Activated CD4-positive, alpha-beta T cell treated with anti-CD3 and anti-CD28 coated beads for 36 hours (primary cell): ENCODE measurements at regions not wholly inside any gene's neighbourhood (a gene's known extent, or its start where the extent isn't known, plus 50 kb on each side); places are given as distances from the start of the nearest gene placed in this dataset.
"Not testable (repeated sequence)": the region's sequence is repeated elsewhere in the genome, so short reads cannot be mapped to it uniquely, and the experiment has no call there.

ENCODE experiments used
- ATAC-seq: fragments of 200-7000 bp; cut with Tn5 transposase; one replicate; pipeline ENCODE4 v1.10.0; 2021; ENCODE audit warnings: mild to moderate bottlenecking, moderate library complexity
- CTCF ChIA-PET: fragments of 350-600 bp; sonication (Branson Sonifier 250); formaldehyde crosslinking; loops from one replicate; lab custom pipeline; 2021; ENCODE audit warnings: antibody characterized with exemption; lab: Charles Lee
- POLR2A ChIA-PET: fragments of 350-600 bp; sonication (Branson Sonifier 250); formaldehyde crosslinking; loops from one replicate; lab custom pipeline; 2021; ENCODE audit warnings: antibody characterized with exemption, inconsistent platforms; lab: Charles Lee
- DNase-seq: peaks from one replicate; pipeline ENCODE4 v3.0.0-alpha.2; 2020
- H3K27ac Mint-ChIP-seq: one replicate; pipeline ENCODE4 v1.8.0; 2021; ENCODE audit warnings: mixed read lengths
- H3K27me3 Mint-ChIP-seq: one replicate; pipeline ENCODE4 v1.8.0; 2021; ENCODE audit warnings: mixed read lengths
- H3K36me3 Mint-ChIP-seq: one replicate; pipeline ENCODE4 v1.8.0; 2021; ENCODE audit warnings: low read depth, mixed read lengths
- H3K4me1 Mint-ChIP-seq: one replicate; pipeline ENCODE4 v1.8.0; 2021; ENCODE audit warnings: mixed read lengths
- H3K4me3 Mint-ChIP-seq: one replicate; pipeline ENCODE4 v1.8.0; 2021; ENCODE audit warnings: mild to moderate bottlenecking, moderate library complexity, mixed read lengths
- H3K9me3 Mint-ChIP-seq: one replicate; pipeline ENCODE4 v1.8.0; 2021; ENCODE audit warnings: low read depth, mixed read lengths
- intact Hi-C, 2 experiments: fragments of 100-400 bp; cut with DNase I in 1 of 2; cut with micrococcal nuclease in 1 of 2; formaldehyde crosslinking; loops; one replicate each; pipeline versions ENCODE4 v1.14.2 to v1.15.1; 2022 to 2024; cut with DNase I, micrococcal nuclease

- intact Hi-C loops, result no loop called here
- DNase-seq, result no peak
- ATAC-seq, result no peak
- H3K27me3 Mint-ChIP-seq, result no peaks in the 10 kb centered on the region
- H3K27ac Mint-ChIP-seq, result no peak overlapping the region
- ChIA-PET POLR2A (no interaction called here), CTCF (interaction anchor here (0.6 kb wide), 1 partner anchor 9 kb away, joined by 3 read pairs; no protein-coding TSS in a partner anchor)
- no peak overlapping the region for H3K4me3 Mint-ChIP-seq
- H3K9me3 Mint-ChIP-seq, result no peaks in the 10 kb centered on the region
- no peaks in the 10 kb centered on the region for H3K4me1 Mint-ChIP-seq
- H3K36me3 Mint-ChIP-seq, result no peaks in the 10 kb centered on the region
Measured at GRCh38 chr7:85384392-85384791, 197.5 kb upstream of the SEMA3D start.

DNA sequence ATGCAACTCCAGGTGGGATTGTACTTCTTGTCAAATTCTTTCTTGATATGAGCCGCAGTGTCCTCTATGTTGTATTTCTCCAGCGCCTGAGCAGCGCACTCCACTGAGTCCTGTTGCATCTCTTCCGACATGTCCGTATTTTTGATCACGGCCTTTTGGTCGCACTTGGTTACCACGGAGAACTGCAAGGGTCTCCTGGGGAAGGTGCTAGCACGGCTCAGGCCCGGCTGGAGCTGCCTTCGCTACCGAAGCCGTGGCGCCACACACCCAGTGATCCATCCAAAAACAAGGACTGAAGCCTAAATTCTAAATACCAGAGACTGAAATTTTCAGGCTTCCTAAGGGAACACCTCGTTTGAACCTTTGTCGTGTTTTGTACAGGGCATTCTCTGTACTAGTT lies 194.4 kb upstream of the SEMA3D start:
- DNase-seq (no peak), ATAC-seq (no peak)
- intact Hi-C loops, result no loop called here
- ChIA-PET CTCF (no interaction called here), POLR2A (no interaction called here)
- no peaks in the 10 kb centered on the region for H3K9me3 Mint-ChIP-seq
- H3K36me3 Mint-ChIP-seq, result no peaks in the 10 kb centered on the region
- H3K27me3 Mint-ChIP-seq, result no peaks in the 10 kb centered on the region
- no peak overlapping the region for H3K4me3 Mint-ChIP-seq
- H3K4me1 Mint-ChIP-seq, result no peaks in the 10 kb centered on the region
- H3K27ac Mint-ChIP-seq, result no peak overlapping the region

DNA sequence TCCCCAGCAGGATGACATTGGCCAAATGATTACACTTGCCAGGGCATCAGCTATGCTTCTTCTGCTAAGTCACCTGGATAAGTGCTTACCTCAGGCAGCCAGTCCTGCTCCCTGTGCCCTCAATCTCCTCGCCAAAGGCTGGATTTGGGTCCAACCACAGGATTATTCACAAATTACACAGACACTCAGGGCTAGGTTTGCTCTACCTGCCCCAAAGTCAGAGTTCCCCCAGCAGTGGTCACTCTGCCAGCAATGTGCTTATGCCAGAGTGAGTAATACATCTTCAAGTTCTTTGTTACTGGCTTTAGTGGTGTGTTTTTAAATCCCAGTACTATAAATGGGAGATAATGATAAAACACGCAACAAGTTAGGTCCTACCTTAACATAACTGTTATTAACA lies 189.7 kb upstream of the SEMA3D start:
- no peaks in the 10 kb centered on the region for H3K9me3 Mint-ChIP-seq
- H3K4me3 Mint-ChIP-seq, result no peak overlapping the region
- ATAC-seq (no peak), DNase-seq (no peak)
- H3K27me3 Mint-ChIP-seq, result no peaks in the 10 kb centered on the region
- H3K4me1 Mint-ChIP-seq, result no peaks in the 10 kb centered on the region
- CTCF ChIA-PET, result interaction anchor here (0.5 kb wide), 1 partner anchor 22 kb away, joined by 3 read pairs; no protein-coding TSS in a partner anchor
- POLR2A ChIA-PET, result no interaction called here
- H3K36me3 Mint-ChIP-seq, result no peaks in the 10 kb centered on the region
- intact Hi-C loops, result no loop called here
- H3K27ac Mint-ChIP-seq, result no peak overlapping the region

GRCh38 chr7:85356916-85357315 lies 170.1 kb upstream of the SEMA3D start:
- CTCF ChIA-PET, result no interaction called here
- POLR2A ChIA-PET, result no interaction called here

DNA sequence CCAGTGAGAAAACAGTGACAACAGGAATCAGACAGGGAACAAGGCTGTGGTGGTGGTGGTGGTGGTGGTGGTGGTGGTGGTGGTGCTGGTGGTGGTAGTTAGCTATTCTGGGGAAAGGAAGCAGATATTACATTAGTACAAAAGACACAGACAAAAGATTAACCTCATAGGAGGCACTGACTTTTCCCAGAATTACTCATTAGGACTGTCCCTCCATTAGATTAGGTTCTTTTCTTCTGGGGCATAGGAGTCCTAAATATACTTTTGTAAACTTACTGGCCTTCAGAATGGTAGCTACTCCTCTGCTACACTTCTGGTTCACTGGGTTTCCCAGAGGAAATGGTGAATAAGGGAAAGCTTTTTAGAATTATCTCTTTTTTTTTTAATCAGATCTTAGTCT lies 156.6 kb upstream of the SEMA3D start:
- CTCF ChIA-PET, result no interaction called here

More at GRCh38 chr7:85356916-85357315, 170.1 kb upstream of the SEMA3D start:
- Mint-ChIP-seq H3K36me3 (no peaks in the 10 kb centered on the region), H3K27ac (no peak overlapping the region), H3K4me3 (no peak overlapping the region), H3K4me1 (no peaks in the 10 kb centered on the region), H3K9me3 (no peaks in the 10 kb centered on the region), H3K27me3 (no peaks in the 10 kb centered on the region)
- no peak for DNase-seq
- ATAC-seq, result no peak
- intact Hi-C loops, result no loop called here

DNA sequence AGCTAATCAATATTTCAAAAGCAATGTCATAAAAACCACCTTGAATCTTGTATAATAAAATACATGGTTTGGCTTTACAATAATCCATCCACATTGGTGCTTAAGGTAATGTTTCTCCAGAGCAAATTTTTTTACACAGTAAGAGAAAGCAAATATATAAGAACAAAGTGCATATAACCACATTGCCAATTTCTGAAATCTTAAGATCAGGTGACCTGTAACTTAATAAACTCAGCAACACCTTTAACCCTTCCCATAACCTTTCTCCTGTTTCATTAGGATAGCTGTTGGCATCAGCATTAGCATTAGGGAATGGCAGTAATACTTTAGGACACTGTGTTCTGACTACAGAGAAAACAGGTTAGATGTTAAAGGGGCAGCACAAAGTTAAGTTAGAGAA lies 155.9 kb upstream of the SEMA3D start:
- DNase-seq, result no peak
- no peaks in the 10 kb centered on the region for H3K4me1 Mint-ChIP-seq
- intact Hi-C loops, result no loop called here
- no peak overlapping the region for H3K27ac Mint-ChIP-seq
- H3K9me3 Mint-ChIP-seq, result peaks cover 3% of the 10 kb centered on the region
- no peaks in the 10 kb centered on the region for H3K36me3 Mint-ChIP-seq
- ATAC-seq, result no peak
- no peak overlapping the region for H3K4me3 Mint-ChIP-seq
- POLR2A ChIA-PET, result no interaction called here
- CTCF ChIA-PET, result no interaction called here
- H3K27me3 Mint-ChIP-seq, result no peaks in the 10 kb centered on the region

More for the DNA sequence above, 156.6 kb upstream of the SEMA3D start:
- intact Hi-C loops, result no loop called here
- H3K36me3 Mint-ChIP-seq, result no peaks in the 10 kb centered on the region
- H3K9me3 Mint-ChIP-seq, result peaks cover 3% of the 10 kb centered on the region
- H3K4me1 Mint-ChIP-seq, result no peaks in the 10 kb centered on the region
- POLR2A ChIA-PET, result no interaction called here
- no peak overlapping the region for H3K4me3 Mint-ChIP-seq
- H3K27me3 Mint-ChIP-seq, result no peaks in the 10 kb centered on the region
- ATAC-seq (no peak), DNase-seq (no peak)
- no peak overlapping the region for H3K27ac Mint-ChIP-seq

DNA sequence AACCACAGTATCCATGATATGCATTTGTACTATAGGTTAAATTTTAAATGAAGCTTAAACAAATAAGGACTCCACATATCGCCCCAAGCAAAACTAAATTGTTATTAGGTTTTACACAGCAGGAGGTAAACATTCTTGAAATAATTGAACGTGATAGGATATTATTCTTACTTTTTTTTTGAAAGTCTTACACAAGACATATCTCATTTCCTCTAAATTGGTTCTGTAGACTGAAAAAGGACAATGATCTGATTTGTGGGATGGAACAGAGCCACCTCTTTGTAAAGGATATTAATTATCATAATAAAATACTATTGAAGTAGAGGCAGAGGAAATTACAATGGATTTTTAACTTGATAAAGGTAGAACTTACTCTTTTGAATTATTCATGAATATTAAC lies 155.1 kb upstream of the SEMA3D start:
- H3K27ac Mint-ChIP-seq, result no peak overlapping the region
- DNase-seq (no peak), ATAC-seq (no peak)
- intact Hi-C loops, result no loop called here
- H3K9me3 Mint-ChIP-seq, result peaks cover 3% of the 10 kb centered on the region
- H3K4me1 Mint-ChIP-seq, result no peaks in the 10 kb centered on the region
- POLR2A ChIA-PET, result no interaction called here
- H3K27me3 Mint-ChIP-seq, result no peaks in the 10 kb centered on the region
- no peak overlapping the region for H3K4me3 Mint-ChIP-seq
- CTCF ChIA-PET, result no interaction called here
- no peaks in the 10 kb centered on the region for H3K36me3 Mint-ChIP-seq

DNA sequence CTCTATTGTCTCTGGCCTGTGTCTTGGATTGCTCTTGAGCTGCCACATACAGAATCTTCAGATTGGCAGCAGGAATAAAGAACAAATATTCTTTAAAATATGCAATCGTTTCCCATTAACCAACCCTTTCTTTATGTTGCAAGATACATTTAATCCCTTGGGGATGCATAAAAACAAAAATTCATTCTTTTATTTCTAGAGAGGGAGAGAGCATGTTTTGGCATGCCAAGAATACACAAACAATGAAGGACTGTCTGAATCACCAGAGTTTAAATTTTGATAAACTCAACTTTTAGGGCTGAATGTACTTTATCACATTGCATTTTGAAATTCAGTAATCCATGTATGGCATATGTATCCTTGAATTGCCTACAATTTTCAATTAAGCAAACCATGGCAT lies 154.3 kb upstream of the SEMA3D start:
- Mint-ChIP-seq H3K4me1 (no peaks in the 10 kb centered on the region), H3K36me3 (no peaks in the 10 kb centered on the region), H3K4me3 (no peak overlapping the region), H3K27ac (no peak overlapping the region), H3K27me3 (no peaks in the 10 kb centered on the region), H3K9me3 (peaks cover 3% of the 10 kb centered on the region)
- intact Hi-C loops, result no loop called here
- DNase-seq, result no peak
- ATAC-seq, result no peak
- POLR2A ChIA-PET, result no interaction called here
- CTCF ChIA-PET, result no interaction called here

DNA sequence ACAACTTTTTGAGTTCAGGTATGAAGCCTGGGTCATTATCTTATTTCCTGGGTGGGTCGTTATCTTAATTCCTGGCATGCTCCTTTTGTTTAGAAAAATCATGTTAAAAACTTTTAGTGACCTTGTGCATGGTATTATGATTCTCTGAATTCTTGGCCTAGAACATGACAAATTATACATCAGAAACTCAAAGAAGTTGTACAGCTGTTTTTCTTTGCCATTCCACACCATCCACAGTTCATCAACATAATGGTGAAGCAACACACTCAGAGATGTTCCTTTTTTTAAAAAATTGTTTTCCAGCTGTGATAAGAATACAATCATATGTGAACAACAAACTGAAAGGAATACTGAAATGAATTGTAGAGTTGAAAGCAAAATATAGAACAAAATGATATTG lies 149.2 kb upstream of the SEMA3D start:
- intact Hi-C loops, result no loop called here
- Mint-ChIP-seq H3K4me3 (no peak overlapping the region), H3K27ac (no peak overlapping the region), H3K27me3 (no peaks in the 10 kb centered on the region), H3K36me3 (no peaks in the 10 kb centered on the region), H3K9me3 (peaks cover 4% of the 10 kb centered on the region), H3K4me1 (no peaks in the 10 kb centered on the region)
- CTCF ChIA-PET, result no interaction called here
- no peak for ATAC-seq
- DNase-seq, result no peak
- POLR2A ChIA-PET, result no interaction called here

GRCh38 chr7:85335113-85335512 lies 148.3 kb upstream of the SEMA3D start:
- H3K4me3 Mint-ChIP-seq, H3K27me3 Mint-ChIP-seq, POLR2A ChIA-PET, H3K27ac Mint-ChIP-seq, H3K36me3 Mint-ChIP-seq, H3K4me1 Mint-ChIP-seq, H3K9me3 Mint-ChIP-seq, ATAC-seq, CTCF ChIA-PET, intact Hi-C loops, DNase-seq: not testable (repeated sequence)

DNA sequence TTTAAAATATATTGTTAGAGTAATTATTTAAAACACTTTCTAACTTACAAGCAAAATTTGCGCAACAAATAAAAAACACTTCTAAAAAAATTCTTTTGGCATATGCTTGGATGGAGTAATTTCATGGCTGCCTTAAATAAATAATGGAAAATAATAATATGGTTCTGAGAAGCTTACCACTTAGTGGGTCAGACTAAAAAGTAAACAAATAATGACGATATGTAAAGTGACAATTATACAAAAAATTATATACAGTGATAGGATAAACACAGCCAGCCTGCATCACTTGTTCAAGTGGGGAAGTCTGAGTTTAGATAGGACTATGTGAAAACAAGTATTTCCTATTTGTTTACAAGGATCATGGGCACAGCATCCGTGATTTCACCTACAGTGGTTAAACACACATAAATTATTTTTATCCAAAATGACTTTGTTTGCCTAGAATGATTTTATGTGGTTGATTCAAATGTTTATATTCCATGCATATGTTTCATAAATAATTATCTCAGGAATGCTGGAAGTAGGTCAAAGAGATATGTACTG lies 141.7 kb upstream of the SEMA3D start:
- POLR2A ChIA-PET, result no interaction called here
- no peaks in the 10 kb centered on the region for H3K4me1 Mint-ChIP-seq
- ATAC-seq, result no peak

GRCh38 chr7:85324145-85324799 lies 137.4 kb upstream of the SEMA3D start:
- Mint-ChIP-seq H3K4me1 (no peaks in the 10 kb centered on the region), H3K9me3 (peaks cover 2% of the 10 kb centered on the region), H3K27me3 (no peaks in the 10 kb centered on the region), H3K27ac (no peak overlapping the region), H3K4me3 (no peak overlapping the region), H3K36me3 (no peaks in the 10 kb centered on the region)
- intact Hi-C loops, result no loop called here
- CTCF ChIA-PET, result interaction anchor here (0.6 kb wide), 1 partner anchor 41 kb away, joined by 3 read pairs; no protein-coding TSS in a partner anchor
- POLR2A ChIA-PET, result no interaction called here
- ATAC-seq (no peak), DNase-seq (no peak)

More for the DNA sequence above, 141.7 kb upstream of the SEMA3D start:
- no peak for DNase-seq
- H3K9me3 Mint-ChIP-seq, result no peaks in the 10 kb centered on the region
- no peaks in the 10 kb centered on the region for H3K27me3 Mint-ChIP-seq
- no peak overlapping the region for H3K27ac Mint-ChIP-seq
- no peak overlapping the region for H3K4me3 Mint-ChIP-seq
- CTCF ChIA-PET, result no interaction called here
- intact Hi-C loops, result no loop called here
- no peaks in the 10 kb centered on the region for H3K36me3 Mint-ChIP-seq
